ENCODE measurements at regions not wholly inside any gene's neighbourhood (a gene's known extent, or its start where the extent isn't known, plus 50 kb on each side); places are given as distances from the start of the nearest gene placed in this dataset.

- Histone ChIP-seq H3K4me2 (ENCODE audit: unreplicated experiment) (no peak overlapping the region), H3K4me3 (no peak overlapping the region), H3K27ac (no peak overlapping the region), H3K9ac (no peak overlapping the region), H2AFZ (no peak overlapping the region), H3F3A (ENCODE audit: insufficient read depth) (no peaks in the 10 kb centered on the region), H3K9me3 (ENCODE audit: low read depth) (no peaks in the 10 kb centered on the region), H3K9me2 (ENCODE audit: insufficient read depth) (no peaks in the 10 kb centered on the region), H3K36me3 (ENCODE audit: low read depth) (no peaks in the 10 kb centered on the region), H4K20me1 (ENCODE audit: insufficient read depth) (no peaks in the 10 kb centered on the region), H3K27me3 (replicated peaks; ENCODE audit: insufficient read depth) (no peaks in the 10 kb centered on the region), H3K4me1 (ENCODE audit: insufficient read depth) (peaks cover 4% of the 10 kb centered on the region; the same call in 1 of the 2 replicates), H3K79me2 (ENCODE audit: insufficient read depth) (no peaks in the 10 kb centered on the region)
- in situ Hi-C loops (cut with MboI): loop anchor here (25.0 kb wide), 2 partner anchors 567 to 892 kb away; no protein-coding TSS in a partner anchor
- TF ChIP-seq EZH2phosphoT487 (IDR thresholded peaks at IDR 0.05; ENCODE audit: insufficient read depth, low read depth) (no peak), EZH2 (IDR thresholded peaks at IDR 0.05; ENCODE audit: insufficient read depth, poor library complexity, severe bottlenecking) (no peak)
- 80 to 87% methylated on average over 7 of the region's 7 CpGs for WGBS, 2 experiments (ENCODE audit: low coverage in 1 of 2, low lambda C conversion rate in 2 of 2, missing lambda C conversion rate in 2 of 2)
- DNase-seq: no peak
Measured at GRCh38 chr12:127678945-127679344, 588.0 kb upstream of the TMEM132C start.

- no peaks in the 10 kb centered on the region for H3K36me3 ChIP-seq (ENCODE audit: low read depth)
- no peaks in the 10 kb centered on the region for H3F3A ChIP-seq (ENCODE audit: insufficient read depth)
- TF ChIP-seq EZH2 (IDR thresholded peaks at IDR 0.05; ENCODE audit: insufficient read depth, poor library complexity, severe bottlenecking) (no peak), EZH2phosphoT487 (IDR thresholded peaks at IDR 0.05; ENCODE audit: insufficient read depth, low read depth) (no peak)
- no peaks in the 10 kb centered on the region for H3K9me3 ChIP-seq (ENCODE audit: low read depth)
- H3K4me3 ChIP-seq: no peak overlapping the region
- no peak overlapping the region for H3K4me2 ChIP-seq (ENCODE audit: unreplicated experiment)
- DNase-seq: no peak
- H3K27me3 ChIP-seq (replicated peaks; ENCODE audit: insufficient read depth): no peaks in the 10 kb centered on the region
- H3K27ac ChIP-seq: no peak overlapping the region
- no peaks in the 10 kb centered on the region for H3K79me2 ChIP-seq (ENCODE audit: insufficient read depth)
- WGBS, 2 experiments (ENCODE audit: low coverage in 1 of 2, low lambda C conversion rate in 2 of 2, missing lambda C conversion rate in 2 of 2): 76 to 80% methylated on average over 6 of the region's 6 CpGs
- in situ Hi-C loops (cut with MboI): loop anchor here (10.0 to 25.0 kb wide), 3 partner anchors 196 to 893 kb away; no protein-coding TSS in a partner anchor
- peaks cover 4% of the 10 kb centered on the region; the same call in 1 of the 2 replicates for H3K4me1 ChIP-seq (ENCODE audit: insufficient read depth)
- H3K9me2 ChIP-seq (ENCODE audit: insufficient read depth): no peaks in the 10 kb centered on the region
- H3K9ac ChIP-seq: no peak overlapping the region
- no peak overlapping the region for H2AFZ ChIP-seq
- H4K20me1 ChIP-seq (ENCODE audit: insufficient read depth): no peaks in the 10 kb centered on the region
Measured at GRCh38 chr12:127680516-127680915, 586.5 kb upstream of the TMEM132C start.

- no peaks in the 10 kb centered on the region for H3K27me3 ChIP-seq (replicated peaks; ENCODE audit: insufficient read depth)
- no peaks in the 10 kb centered on the region for H3K9me2 ChIP-seq (ENCODE audit: insufficient read depth)
- no peak overlapping the region for H3K9ac ChIP-seq
- TF ChIP-seq EZH2 (IDR thresholded peaks at IDR 0.05; ENCODE audit: insufficient read depth, poor library complexity, severe bottlenecking): no peak
- WGBS, 2 experiments (ENCODE audit: low coverage in 1 of 2, low lambda C conversion rate in 2 of 2, missing lambda C conversion rate in 2 of 2): 68 to 70% methylated on average over 9 of the region's 9 CpGs
- no peaks in the 10 kb centered on the region for H3K79me2 ChIP-seq (ENCODE audit: insufficient read depth)
- DNase-seq: no peak
- H2AFZ ChIP-seq: no peak overlapping the region
- no peak overlapping the region for H3K27ac ChIP-seq
- no peaks in the 10 kb centered on the region for H3K9me3 ChIP-seq (ENCODE audit: low read depth)
- in situ Hi-C loops (cut with MboI): loop anchor here (10.0 to 25.0 kb wide), 3 partner anchors 196 to 894 kb away; no protein-coding TSS in a partner anchor
- no peaks in the 10 kb centered on the region for H3F3A ChIP-seq (ENCODE audit: insufficient read depth)
- H3K36me3 ChIP-seq (ENCODE audit: low read depth): no peaks in the 10 kb centered on the region
- H4K20me1 ChIP-seq (ENCODE audit: insufficient read depth): no peaks in the 10 kb centered on the region
- H3K4me3 ChIP-seq: no peak overlapping the region
- no peak overlapping the region for H3K4me2 ChIP-seq (ENCODE audit: unreplicated experiment)
- H3K4me1 ChIP-seq (ENCODE audit: insufficient read depth): peaks cover 4% of the 10 kb centered on the region; the same call in 1 of the 2 replicates
Measured at GRCh38 chr12:127681151-127681754, 585.7 kb upstream of the TMEM132C start.

- no peak overlapping the region for H3K4me2 ChIP-seq (ENCODE audit: unreplicated experiment)
- no peak overlapping the region for H2AFZ ChIP-seq
- H3K27me3 ChIP-seq (replicated peaks; ENCODE audit: insufficient read depth): no peaks in the 10 kb centered on the region
- H3K79me2 ChIP-seq (ENCODE audit: insufficient read depth): no peaks in the 10 kb centered on the region
- H3F3A ChIP-seq (ENCODE audit: insufficient read depth): no peaks in the 10 kb centered on the region
- in situ Hi-C loops (cut with MboI): loop anchor here (10.0 to 25.0 kb wide), 3 partner anchors 201 to 898 kb away; no protein-coding TSS in a partner anchor
- H4K20me1 ChIP-seq (ENCODE audit: insufficient read depth): no peaks in the 10 kb centered on the region
- no peak overlapping the region for H3K27ac ChIP-seq
- no peaks in the 10 kb centered on the region for H3K9me2 ChIP-seq (ENCODE audit: insufficient read depth)
- no peaks in the 10 kb centered on the region for H3K36me3 ChIP-seq (ENCODE audit: low read depth)
- H3K4me3 ChIP-seq: no peak overlapping the region
- no peaks in the 10 kb centered on the region for H3K4me1 ChIP-seq (ENCODE audit: insufficient read depth)
- no peaks in the 10 kb centered on the region for H3K9me3 ChIP-seq (ENCODE audit: low read depth)
- no peak for TF ChIP-seq EZH2 (IDR thresholded peaks at IDR 0.05; ENCODE audit: insufficient read depth, poor library complexity, severe bottlenecking)
- no peak for TF ChIP-seq EZH2phosphoT487 (IDR thresholded peaks at IDR 0.05; ENCODE audit: insufficient read depth, low read depth)
- 31 to 37% methylated on average over 2 of the region's 2 CpGs for WGBS, 2 experiments (ENCODE audit: low coverage in 1 of 2, low lambda C conversion rate in 2 of 2, missing lambda C conversion rate in 2 of 2)
- no peak overlapping the region for H3K9ac ChIP-seq
- DNase-seq: no peak
Measured at GRCh38 chr12:127685491-127685890, 581.5 kb upstream of the TMEM132C start.

All from GM23248 (cell line).